ENCODE measurements at regions not wholly inside any gene's neighbourhood (a gene's known extent, or its start where the extent isn't known, plus 50 kb on each side); places are given as distances from the start of the nearest gene placed in this dataset. TPM values are rescaled to one million over a fixed set of nuclear protein-coding genes. Genes with fewer than 3 reads are reported as not detected.
A peak's percentile ranks its signal among the peaks of the same experiment; 100 is the strongest.

- Histone ChIP-seq H3K4me2 (ENCODE audit: low read depth, low read length, poor library complexity, severe bottlenecking) (no peak overlapping the region), H3K9ac (ENCODE audit: low read length) (no peak overlapping the region), H3K4me3 (ENCODE audit: low read length) (no peak overlapping the region)
Observed at GRCh38 chr6:113796038-113796437, 61.1 kb upstream of the MARCKS start.

GRCh38 chr6:113802779-113803178 is 54.4 kb upstream of the MARCKS start:
- DNase-seq = no peak
- Histone ChIP-seq H3K4me3 (ENCODE audit: low read length) (no peak overlapping the region), H3K27ac (ENCODE audit: low read length) (no peak overlapping the region), H3K79me2 (ENCODE audit: low read length) (no peaks in the 10 kb centered on the region), H3K27me3 (ENCODE audit: low read length) (no peaks in the 10 kb centered on the region), H3K4me2 (ENCODE audit: low read depth, low read length, poor library complexity, severe bottlenecking) (no peak overlapping the region), H4K20me1 (ENCODE audit: insufficient read depth, low read depth, low read length) (no peaks in the 10 kb centered on the region), H3K36me3 (ENCODE audit: insufficient read depth, low read length) (no peaks in the 10 kb centered on the region), H2AFZ (ENCODE audit: low read length) (no peak overlapping the region), H3K4me1 (ENCODE audit: low read length) (peaks cover 9% of the 10 kb centered on the region), H3K9ac (ENCODE audit: low read length) (no peak overlapping the region), H3K9me3 (ENCODE audit: low read length) (no peaks in the 10 kb centered on the region), H3K9me2 (replicated peaks; ENCODE audit: insufficient read depth, low read length) (no peaks in the 10 kb centered on the region)

More at GRCh38 chr6:113796038-113796437, 61.1 kb upstream of the MARCKS start:
- Histone ChIP-seq H3K4me1 (ENCODE audit: low read length) (no peaks in the 10 kb centered on the region), H2AFZ (ENCODE audit: low read length) (no peak overlapping the region), H3K9me3 (ENCODE audit: low read length) (no peaks in the 10 kb centered on the region), H3K9me2 (replicated peaks; ENCODE audit: insufficient read depth, low read length) (no peaks in the 10 kb centered on the region), H3K79me2 (ENCODE audit: low read length) (no peaks in the 10 kb centered on the region), H3K27me3 (ENCODE audit: low read length) (no peaks in the 10 kb centered on the region), H3K36me3 (ENCODE audit: insufficient read depth, low read length) (no peaks in the 10 kb centered on the region), H4K20me1 (ENCODE audit: insufficient read depth, low read depth, low read length) (no peaks in the 10 kb centered on the region), H3K27ac (ENCODE audit: low read length) (no peak overlapping the region)
- no peak for DNase-seq

- Histone ChIP-seq H3K79me2 (ENCODE audit: low read length) (no peaks in the 10 kb centered on the region), H3K4me3 (ENCODE audit: low read length) (no peak overlapping the region), H3K9ac (ENCODE audit: low read length) (no peak overlapping the region), H3K27ac (ENCODE audit: low read length) (no peak overlapping the region), H3K9me2 (replicated peaks; ENCODE audit: insufficient read depth, low read length) (no peaks in the 10 kb centered on the region), H4K20me1 (ENCODE audit: insufficient read depth, low read depth, low read length) (no peaks in the 10 kb centered on the region), H3K4me1 (ENCODE audit: low read length) (peaks cover 28% of the 10 kb centered on the region), H3K4me2 (ENCODE audit: low read depth, low read length, poor library complexity, severe bottlenecking) (no peak overlapping the region), H3K36me3 (ENCODE audit: insufficient read depth, low read length) (no peaks in the 10 kb centered on the region), H3K9me3 (ENCODE audit: low read length) (no peaks in the 10 kb centered on the region), H3K27me3 (ENCODE audit: low read length) (no peaks in the 10 kb centered on the region), H2AFZ (ENCODE audit: low read length) (peak overlapping the region; percentile 23; the same call in 1 of the 2 replicates)
- DNase-seq = no peak
Observed at GRCh38 chr6:113805173-113805790, 51.9 kb upstream of the MARCKS start.

GRCh38 chr6:113805811-113806495 is 51.2 kb upstream of the MARCKS start:
- no peak for DNase-seq
- no peaks in the 10 kb centered on the region for H3K79me2 ChIP-seq (ENCODE audit: low read length)
- no peaks in the 10 kb centered on the region for H3K36me3 ChIP-seq (ENCODE audit: insufficient read depth, low read length)
- H3K27ac ChIP-seq (ENCODE audit: low read length) = no peak overlapping the region
- H3K4me2 ChIP-seq (ENCODE audit: low read depth, low read length, poor library complexity, severe bottlenecking) = no peak overlapping the region
- H3K4me1 ChIP-seq (ENCODE audit: low read length) = peaks cover 28% of the 10 kb centered on the region
- no peaks in the 10 kb centered on the region for H3K27me3 ChIP-seq (ENCODE audit: low read length)
- H3K4me3 ChIP-seq (ENCODE audit: low read length) = no peak overlapping the region
- H3K9ac ChIP-seq (ENCODE audit: low read length) = no peak overlapping the region
- no peaks in the 10 kb centered on the region for H4K20me1 ChIP-seq (ENCODE audit: insufficient read depth, low read depth, low read length)
- H3K9me2 ChIP-seq (replicated peaks; ENCODE audit: insufficient read depth, low read length) = no peaks in the 10 kb centered on the region
- H2AFZ ChIP-seq (ENCODE audit: low read length) = no peak overlapping the region
- no peaks in the 10 kb centered on the region for H3K9me3 ChIP-seq (ENCODE audit: low read length)

Small RNAs in the stretch of these regions (small RNA-seq; reads per million reads assigned to genes)
- not detected for gene RNU6-1163P

Measured in Karpas-422 (cell line).